H1 (cell line): ENCODE measurements at regions not wholly inside any gene's neighbourhood (a gene's known extent, or its start where the extent isn't known, plus 50 kb on each side); places are given as distances from the start of the nearest gene placed in this dataset.

Experiments used
- POLR2AphosphoS5 ChIP-seq: IDR thresholded peaks from 2 replicates; pipeline ENCODE4 v1.6.1; 2011; ENCODE audit warnings: low read depth, low read length
- SUZ12 ChIP-seq: fragments of 200-600 bp; sonication (generic); IDR thresholded peaks from 2 replicates; pipeline ENCODE4 v1.6.1; 2012; ENCODE audit warnings: mild to moderate bottlenecking, inconsistent platforms, low read length, moderate library complexity, mixed read lengths
- TF ChIP-seq, protein P1 (sequence below): IDR thresholded peaks from 2 replicates; pipeline ENCODE4 v1.6.1; 2011; ENCODE audit warnings: low read depth, mild to moderate bottlenecking, low read length; ENCODE audit not compliant: insufficient read depth

GRCh38 chr18:1513519-1513918, 608.8 kb downstream of the ADCYAP1 start:
- TF ChIP-seq POLR2AphosphoS5 (no peak), SUZ12 (no peak)
- TF ChIP-seq, protein P1, sequence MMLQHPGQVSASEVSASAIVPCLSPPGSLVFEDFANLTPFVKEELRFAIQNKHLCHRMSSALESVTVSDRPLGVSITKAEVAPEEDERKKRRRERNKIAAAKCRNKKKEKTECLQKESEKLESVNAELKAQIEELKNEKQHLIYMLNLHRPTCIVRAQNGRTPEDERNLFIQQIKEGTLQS, result no peak
